Myocyte (in vitro differentiated cells): ENCODE measurements at regions not wholly inside any gene's neighbourhood (a gene's known extent, or its start where the extent isn't known, plus 50 kb on each side); places are given as distances from the start of the nearest gene placed in this dataset.
"Not testable (repeated sequence)": the region's sequence is repeated elsewhere in the genome, so short reads cannot be mapped to it uniquely, and the experiment has no call there.

Source experiments
- DNase-seq: peaks from one replicate; pipeline ENCODE4 v3.0.0-alpha.2; 2012; ENCODE audit warnings: low read depth

GRCh38 chr7:91457208-91457607, 193.0 kb downstream of the FZD1 start:
- no peak for DNase-seq

- no peak for DNase-seq
These were observed 195.3 kb downstream of the FZD1 start for GRCh38 chr7:91459539-91459938.

GRCh38 chr7:91462316-91462715, 198.1 kb downstream of the FZD1 start:
- no peak for DNase-seq

- no peak for DNase-seq
These were observed 199.1 kb downstream of the FZD1 start for GRCh38 chr7:91463330-91463729.

- DNase-seq, result peak; percentile 7
These were observed 201.4 kb downstream of the FZD1 start for GRCh38 chr7:91465595-91466061.

- DNase-seq, result no peak
These were observed 204.0 kb downstream of the FZD1 start for GRCh38 chr7:91468256-91468655.

- DNase-seq, result no peak
These were observed 209.4 kb downstream of the FZD1 start for GRCh38 chr7:91473619-91474018.

GRCh38 chr7:91474074-91474473, 209.8 kb downstream of the FZD1 start:
- DNase-seq, result no peak

GRCh38 chr7:91480470-91480869, 216.2 kb downstream of the FZD1 start:
- not testable (repeated sequence) for DNase-seq

- no peak for DNase-seq
These were observed 227.6 kb downstream of the FZD1 start for GRCh38 chr7:91491868-91492267.

GRCh38 chr7:91492317-91492716, 228.1 kb downstream of the FZD1 start:
- no peak for DNase-seq

GRCh38 chr7:91492773-91493172, 228.5 kb downstream of the FZD1 start:
- no peak for DNase-seq

- no peak for DNase-seq
These were observed 230.2 kb downstream of the FZD1 start for GRCh38 chr7:91494450-91494849.

- DNase-seq, result no peak
These were observed 232.1 kb downstream of the FZD1 start for GRCh38 chr7:91496251-91496820.

- DNase-seq, result not testable (repeated sequence)
These were observed 233.0 kb downstream of the FZD1 start for GRCh38 chr7:91497277-91497676.

- no peak for DNase-seq
These were observed 239.8 kb downstream of the FZD1 start for GRCh38 chr7:91503934-91504555.

GRCh38 chr7:91504919-91505318, 240.7 kb downstream of the FZD1 start:
- DNase-seq, result no peak

GRCh38 chr7:91506966-91507365, 242.7 kb downstream of the FZD1 start:
- DNase-seq, result not testable (repeated sequence)

- not testable (repeated sequence) for DNase-seq
These were observed 247.6 kb downstream of the FZD1 start for GRCh38 chr7:91511861-91512260.

- no peak for DNase-seq
These were observed 248.7 kb downstream of the FZD1 start for GRCh38 chr7:91512958-91513357.

- no peak for DNase-seq
These were observed 250.4 kb downstream of the FZD1 start for GRCh38 chr7:91514591-91514990.

GRCh38 chr7:91515961-91516360, 251.7 kb downstream of the FZD1 start:
- no peak for DNase-seq

- peak; percentile 28 for DNase-seq
These were observed 253.1 kb downstream of the FZD1 start for GRCh38 chr7:91517201-91517785.
